Endothelial cell (in vitro differentiated cells): ENCODE measurements at regions not wholly inside any gene's neighbourhood (a gene's known extent, or its start where the extent isn't known, plus 50 kb on each side); places are given as distances from the start of the nearest gene placed in this dataset.

Experiments
- DNase-seq: peaks from one replicate; pipeline ENCODE4 v3.0.0; 2021; ENCODE audit warnings: low spot score
- H3K27ac Mint-ChIP-seq: one replicate; pipeline ENCODE4 v1.8.0; 2021; ENCODE audit warnings: mixed read lengths, inconsistent platforms; ENCODE audit not compliant: unreplicated experiment
- H3K27me3 Mint-ChIP-seq: one replicate; pipeline ENCODE4 v1.8.0; 2021; ENCODE audit warnings: mild to moderate bottlenecking, moderate library complexity, mixed read lengths, inconsistent platforms; ENCODE audit not compliant: unreplicated experiment
- H3K36me3 Mint-ChIP-seq: one replicate; pipeline ENCODE4 v1.8.0; 2021; ENCODE audit warnings: mild to moderate bottlenecking, low read depth, mixed read lengths, inconsistent platforms; ENCODE audit not compliant: unreplicated experiment
- H3K4me1 Mint-ChIP-seq: one replicate; pipeline ENCODE4 v1.8.0; 2021; ENCODE audit warnings: mild to moderate bottlenecking, mixed read lengths, inconsistent platforms; ENCODE audit not compliant: unreplicated experiment
- H3K4me3 Mint-ChIP-seq: one replicate; pipeline ENCODE4 v1.8.0; 2021; ENCODE audit warnings: mild to moderate bottlenecking, mixed read lengths, inconsistent platforms; ENCODE audit not compliant: unreplicated experiment
- H3K9me3 Mint-ChIP-seq: one replicate; pipeline ENCODE4 v1.8.0; 2021; ENCODE audit warnings: mixed read lengths, inconsistent platforms; ENCODE audit not compliant: unreplicated experiment
- TF ChIP-seq, protein P1 (sequence below): fragments of 200-600 bp; sonication (generic); IDR thresholded peaks from one replicate; pipeline ENCODE4 v1.5.0; 2021; ENCODE audit warnings: antibody characterized with exemption; ENCODE audit not compliant: unreplicated experiment

DNA sequence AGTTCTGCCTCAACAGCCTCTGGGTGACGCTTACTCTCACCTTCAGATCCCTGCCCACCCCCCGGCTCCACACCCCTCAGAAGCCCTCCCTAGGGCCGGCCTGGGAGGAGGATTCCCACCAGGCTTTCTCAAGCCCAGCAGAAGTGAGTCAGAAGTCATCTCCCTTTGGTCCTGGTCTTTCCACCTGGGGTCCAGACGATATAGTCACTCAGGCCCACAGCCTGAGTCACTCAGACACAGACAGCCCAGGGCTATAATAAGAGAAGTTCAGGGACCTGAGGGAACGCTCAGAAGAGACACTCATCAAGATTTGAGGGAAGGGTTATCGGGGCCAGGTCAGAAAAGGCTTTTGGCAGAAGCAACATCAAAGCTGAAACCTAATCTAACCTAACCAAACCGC is 127.1 kb downstream of the SPATA19 start:
- Mint-ChIP-seq H3K4me3 (no peak overlapping the region), H3K27me3 (peaks cover 1% of the 10 kb centered on the region), H3K4me1 (no peaks in the 10 kb centered on the region), H3K9me3 (no peaks in the 10 kb centered on the region), H3K27ac (no peak overlapping the region), H3K36me3 (no peaks in the 10 kb centered on the region)
- TF ChIP-seq, protein P1, sequence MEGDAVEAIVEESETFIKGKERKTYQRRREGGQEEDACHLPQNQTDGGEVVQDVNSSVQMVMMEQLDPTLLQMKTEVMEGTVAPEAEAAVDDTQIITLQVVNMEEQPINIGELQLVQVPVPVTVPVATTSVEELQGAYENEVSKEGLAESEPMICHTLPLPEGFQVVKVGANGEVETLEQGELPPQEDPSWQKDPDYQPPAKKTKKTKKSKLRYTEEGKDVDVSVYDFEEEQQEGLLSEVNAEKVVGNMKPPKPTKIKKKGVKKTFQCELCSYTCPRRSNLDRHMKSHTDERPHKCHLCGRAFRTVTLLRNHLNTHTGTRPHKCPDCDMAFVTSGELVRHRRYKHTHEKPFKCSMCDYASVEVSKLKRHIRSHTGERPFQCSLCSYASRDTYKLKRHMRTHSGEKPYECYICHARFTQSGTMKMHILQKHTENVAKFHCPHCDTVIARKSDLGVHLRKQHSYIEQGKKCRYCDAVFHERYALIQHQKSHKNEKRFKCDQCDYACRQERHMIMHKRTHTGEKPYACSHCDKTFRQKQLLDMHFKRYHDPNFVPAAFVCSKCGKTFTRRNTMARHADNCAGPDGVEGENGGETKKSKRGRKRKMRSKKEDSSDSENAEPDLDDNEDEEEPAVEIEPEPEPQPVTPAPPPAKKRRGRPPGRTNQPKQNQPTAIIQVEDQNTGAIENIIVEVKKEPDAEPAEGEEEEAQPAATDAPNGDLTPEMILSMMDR: no peak
- DNase-seq: no peak

DNA sequence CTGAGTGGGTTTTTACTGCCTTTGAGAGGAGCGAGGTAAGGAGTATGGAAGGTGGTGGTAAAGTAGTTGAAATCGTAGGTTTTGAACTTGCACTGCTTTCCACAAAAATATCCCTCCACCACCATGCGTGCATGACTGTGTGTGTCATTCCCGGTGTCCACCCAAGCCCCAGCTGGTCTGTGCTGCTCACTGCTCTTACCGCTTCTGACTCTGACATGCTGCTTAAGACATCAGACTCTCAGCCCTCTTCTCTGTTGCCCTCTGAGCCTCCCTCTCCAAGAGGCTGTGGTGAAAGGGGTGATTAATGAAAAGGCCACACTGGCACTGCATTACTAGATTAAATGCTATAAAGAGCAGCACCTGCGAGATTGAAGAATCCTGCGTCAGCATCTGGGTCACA is 128.7 kb downstream of the SPATA19 start:
- H3K27ac Mint-ChIP-seq: no peak overlapping the region
- DNase-seq: no peak
- no peak overlapping the region for H3K4me3 Mint-ChIP-seq
- H3K36me3 Mint-ChIP-seq: no peaks in the 10 kb centered on the region
- H3K9me3 Mint-ChIP-seq: no peaks in the 10 kb centered on the region
- no peaks in the 10 kb centered on the region for H3K4me1 Mint-ChIP-seq
- TF ChIP-seq, protein P1: no peak
- H3K27me3 Mint-ChIP-seq: peaks cover 1% of the 10 kb centered on the region

DNA sequence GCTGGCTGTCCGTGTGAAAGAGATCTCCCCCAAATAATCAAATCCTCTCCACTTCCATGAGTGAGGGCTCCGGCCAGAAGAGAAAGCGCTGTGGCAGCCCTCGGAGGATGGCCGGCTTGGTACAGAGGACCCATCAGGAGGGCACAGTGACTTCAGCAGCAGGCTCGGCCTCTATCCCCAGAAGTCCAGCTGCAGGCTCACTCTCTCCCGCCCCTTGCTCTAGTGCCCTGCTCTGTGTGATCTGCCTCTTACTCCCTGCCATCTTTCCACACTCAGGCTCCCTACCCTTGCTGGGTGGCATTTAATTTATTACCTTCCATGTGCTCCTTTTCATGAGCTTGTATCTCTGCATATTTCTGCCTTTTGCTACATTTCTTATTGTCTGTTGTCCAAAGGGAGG is 129.7 kb downstream of the SPATA19 start:
- Mint-ChIP-seq H3K4me3 (no peak overlapping the region), H3K36me3 (no peaks in the 10 kb centered on the region)

DNA sequence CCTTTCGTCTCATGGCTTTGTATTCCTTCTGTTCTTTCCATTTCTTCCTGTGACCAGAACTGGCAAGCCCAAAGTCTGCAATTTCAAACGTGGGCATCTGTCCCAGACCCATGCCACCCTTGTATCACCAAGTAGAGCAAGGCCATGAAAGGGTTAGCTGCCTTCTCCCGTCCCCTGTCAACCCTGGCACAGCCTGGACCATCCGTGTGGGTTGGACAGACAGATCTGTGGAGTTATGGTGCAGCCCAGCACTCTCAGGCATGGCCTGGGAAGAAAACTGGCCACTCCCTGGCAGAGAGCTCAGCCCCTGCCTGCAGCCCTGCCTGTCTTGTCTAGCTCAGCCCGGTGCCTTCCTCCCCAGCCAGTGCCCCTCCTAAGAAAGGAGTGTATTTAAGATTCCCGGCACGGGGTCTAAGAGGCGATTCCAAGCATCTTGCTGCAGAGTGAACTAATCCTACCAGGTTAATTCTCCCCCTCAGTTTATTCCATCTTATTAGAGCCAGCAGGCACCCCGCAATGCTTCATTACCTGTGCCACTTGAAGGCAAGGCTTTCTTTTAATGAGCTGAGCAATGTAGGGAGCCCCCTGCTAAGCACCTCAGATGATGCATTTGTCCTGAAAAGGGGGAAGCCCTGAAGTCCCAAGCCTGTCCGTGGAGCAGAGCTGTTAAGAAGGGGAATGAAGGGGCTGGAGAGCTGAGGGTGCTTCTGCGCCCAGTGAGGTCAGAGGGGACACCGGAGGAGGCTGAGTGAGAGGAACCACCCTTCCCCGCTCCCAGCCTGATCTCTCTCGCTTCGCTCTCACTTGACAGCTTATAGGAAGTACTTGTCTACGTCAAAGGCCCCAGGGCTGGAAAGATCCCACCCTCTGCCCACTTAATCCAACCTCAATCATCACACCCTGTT is 130.6 kb downstream of the SPATA19 start:
- H3K4me3 Mint-ChIP-seq: no peak overlapping the region
- TF ChIP-seq, protein P1: no peak
- no peaks in the 10 kb centered on the region for H3K36me3 Mint-ChIP-seq
- H3K27ac Mint-ChIP-seq: no peak overlapping the region
- H3K9me3 Mint-ChIP-seq: no peaks in the 10 kb centered on the region
- H3K27me3 Mint-ChIP-seq: peaks cover 1% of the 10 kb centered on the region
- H3K4me1 Mint-ChIP-seq: no peaks in the 10 kb centered on the region
- no peak for DNase-seq

More for the DNA sequence above, 129.7 kb downstream of the SPATA19 start:
- H3K9me3 Mint-ChIP-seq: no peaks in the 10 kb centered on the region
- H3K27me3 Mint-ChIP-seq: peaks cover 1% of the 10 kb centered on the region
- TF ChIP-seq, protein P1: no peak
- H3K4me1 Mint-ChIP-seq: no peaks in the 10 kb centered on the region
- no peak for DNase-seq
- no peak overlapping the region for H3K27ac Mint-ChIP-seq

DNA sequence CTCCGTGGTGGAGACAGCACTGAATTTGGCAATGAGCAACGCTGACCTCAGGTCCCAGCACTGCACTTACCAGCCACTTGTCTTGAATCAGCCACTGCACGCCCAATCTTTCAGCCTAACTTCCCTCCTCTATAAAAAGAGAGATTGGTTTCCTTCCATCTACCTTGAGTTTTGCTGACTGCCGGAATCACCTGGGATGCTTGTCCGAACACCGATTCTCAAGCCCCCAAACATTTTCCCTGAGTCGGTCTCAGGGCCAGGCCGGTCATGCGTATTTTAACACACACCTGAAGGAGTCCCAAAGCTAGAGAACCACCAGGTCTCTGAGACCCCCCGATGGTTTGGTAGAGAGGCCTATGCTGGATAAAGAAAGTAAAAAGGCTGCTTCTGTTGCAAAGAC is 131.5 kb downstream of the SPATA19 start:
- TF ChIP-seq, protein P1: no peak
- Mint-ChIP-seq H3K27ac (no peak overlapping the region), H3K27me3 (peaks cover 1% of the 10 kb centered on the region)

More for the DNA sequence above, 131.5 kb downstream of the SPATA19 start:
- H3K36me3 Mint-ChIP-seq: no peaks in the 10 kb centered on the region
- H3K4me3 Mint-ChIP-seq: no peak overlapping the region
- no peaks in the 10 kb centered on the region for H3K4me1 Mint-ChIP-seq
- no peaks in the 10 kb centered on the region for H3K9me3 Mint-ChIP-seq
- DNase-seq: no peak
